Right cardiac atrium (tissue), 5 donors: ENCODE measurements at regions not wholly inside any gene's neighbourhood (a gene's known extent, or its start where the extent isn't known, plus 50 kb on each side); places are given as distances from the start of the nearest gene placed in this dataset.
"Not testable (repeated sequence)": the region's sequence is repeated elsewhere in the genome, so short reads cannot be mapped to it uniquely, and the experiment has no call there.

Experiments
- ATAC-seq, 2 donors: fragments of 200-7000 bp; cut with Tn5 transposase; one replicate each; pipeline versions ENCODE4 v1.8.0 to v1.9.1; 2020; ENCODE audit warnings: moderate library complexity in 2 of 2, mild to moderate bottlenecking in 1 of 2
- DNase-seq, 3 donors: peaks; one replicate each; pipeline ENCODE4 v3.0.0-alpha.2; 2020
- H3K27ac ChIP-seq: one replicate; pipeline ENCODE4 v1.5.1; 2013; ENCODE audit warnings: mild to moderate bottlenecking, low read length, control low read depth, moderate library complexity
- H3K27me3 ChIP-seq: one replicate; pipeline ENCODE4 v1.6.1; 2013; ENCODE audit not compliant: control insufficient read depth, insufficient read depth
- H3K4me1 ChIP-seq: one replicate; pipeline ENCODE4 v1.6.1; 2013; ENCODE audit warnings: low read length; ENCODE audit not compliant: control insufficient read depth, insufficient read depth
- H3K4me3 ChIP-seq: one replicate; pipeline ENCODE4 v1.5.1; 2013; ENCODE audit warnings: low read length, control low read depth
- H3K9me3 ChIP-seq: one replicate; pipeline ENCODE4 v1.6.1; 2013; ENCODE audit warnings: low read length; ENCODE audit not compliant: control insufficient read depth
- WGBS: extraction: QIAGEN DNeasy Blood & Tissue Kit; methylation state at CpG from one replicate; pipeline ENCODE4 v1.1.7; 2013; 5-methylcytosine and 5-hydroxymethylcytosine counted together
- intact Hi-C, 4 donors: fragments of 100-400 bp; cut with DNase I; formaldehyde crosslinking; loops; one replicate each; pipeline versions ENCODE4 v1.11.0 to v1.14.0; 2022 to 2023
- donor health status: healthy with polysubstance abuse.
- donor health status: DM: no; HTN: yes; CAD: no.
- donor health status: DM: no; HTN: no; CAD: no.
- donor health status: DM: no; HTN: yes; CAD: no; lungs with severe emphysema.
- donor health status: DM: yes; HTN: yes; CAD: no.

DNA sequence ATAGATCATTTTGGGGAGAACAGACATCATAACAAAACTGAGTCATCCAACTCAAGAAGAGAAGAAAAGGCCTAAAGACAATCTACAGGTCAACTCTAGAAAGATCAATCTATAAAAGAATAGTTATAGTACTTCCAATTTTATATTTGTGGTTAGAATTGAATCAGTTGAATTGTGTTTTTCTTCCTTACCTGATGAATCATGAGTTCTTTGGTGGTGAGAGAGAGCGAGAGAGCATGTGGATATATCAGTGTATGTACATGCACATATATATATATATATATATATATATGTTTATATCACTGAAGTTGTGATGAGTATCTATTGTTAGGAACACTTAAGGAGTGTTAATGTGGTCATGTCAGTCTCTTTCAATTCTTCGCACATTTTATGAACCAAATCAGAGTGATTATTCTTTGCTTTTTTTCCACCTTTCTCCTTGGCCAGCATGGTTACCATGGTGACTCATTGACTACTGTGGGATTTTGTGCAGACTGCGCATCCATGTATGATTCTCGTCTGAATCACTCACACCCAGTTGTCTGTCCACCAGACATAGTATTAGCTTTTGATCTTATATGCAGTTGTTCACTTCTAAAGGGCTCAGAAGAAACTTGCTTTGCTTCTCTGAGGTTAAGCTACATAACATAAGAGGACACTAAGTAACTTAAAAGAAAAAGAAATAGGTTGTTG, 90.4 kb upstream of the RAB40AL start:
- ATAC-seq: no peak
- no peaks in the 10 kb centered on the region for H3K27me3 ChIP-seq
- no peaks in the 10 kb centered on the region for H3K4me1 ChIP-seq
- H3K9me3 ChIP-seq: no peaks in the 10 kb centered on the region
- intact Hi-C loops: no loop called here
- no peak for DNase-seq
- WGBS: 94% methylated on average over 4 of the region's 4 CpGs
- H3K4me3 ChIP-seq: no peak overlapping the region
- no peak overlapping the region for H3K27ac ChIP-seq

DNA sequence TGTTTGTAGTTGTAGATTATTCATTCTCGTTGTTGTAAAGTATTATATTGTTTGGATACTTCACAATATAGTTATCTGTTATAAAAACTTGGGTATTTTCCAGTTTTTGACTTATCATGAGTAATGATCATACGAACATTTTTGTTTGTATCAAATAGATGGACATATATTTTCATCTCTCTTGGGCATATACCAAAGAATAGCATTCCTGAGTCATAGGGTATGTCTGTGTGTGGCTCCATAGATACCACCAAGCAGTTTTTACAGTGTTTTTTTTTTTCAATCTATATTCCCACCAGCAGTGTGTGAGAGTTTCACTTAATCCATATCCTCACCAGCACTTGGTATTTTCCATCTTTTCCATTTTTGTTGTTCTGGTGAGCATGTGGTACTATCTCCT, 89.7 kb upstream of the RAB40AL start:
- intact Hi-C loops: no loop called here

DNA sequence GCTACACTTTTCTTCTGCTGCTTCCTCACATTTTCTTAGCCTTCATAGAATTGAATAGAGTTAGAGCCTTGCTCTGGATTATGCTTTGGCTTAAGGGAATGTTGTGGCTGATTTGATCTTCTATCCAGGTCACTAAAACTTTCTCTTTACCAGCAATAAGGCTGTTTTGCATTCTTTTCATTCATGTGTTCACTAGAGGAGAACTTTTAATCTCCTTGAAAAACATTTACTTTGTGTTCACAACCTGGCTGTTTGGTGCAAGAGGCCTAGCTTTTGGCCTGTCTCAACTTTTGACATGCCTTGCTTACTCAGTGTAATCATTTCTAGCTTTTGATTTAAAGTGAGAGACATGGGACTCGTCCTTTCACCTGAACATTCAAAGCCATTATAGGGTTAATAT, 87.7 kb upstream of the RAB40AL start:
- DNase-seq (no peak), ATAC-seq (no peak)
- 93% methylated on average over 1 of the region's 1 CpG for WGBS
- Histone ChIP-seq H3K4me3 (no peak overlapping the region), H3K4me1 (no peaks in the 10 kb centered on the region), H3K27me3 (no peaks in the 10 kb centered on the region), H3K27ac (no peak overlapping the region), H3K9me3 (no peaks in the 10 kb centered on the region)
- intact Hi-C loops: no loop called here

More for the DNA sequence above, 89.7 kb upstream of the RAB40AL start:
- Histone ChIP-seq H3K27me3 (no peaks in the 10 kb centered on the region), H3K27ac (no peak overlapping the region), H3K9me3 (no peaks in the 10 kb centered on the region), H3K4me3 (no peak overlapping the region), H3K4me1 (no peaks in the 10 kb centered on the region)
- 82% methylated on average over 2 of the region's 2 CpGs for WGBS
- ATAC-seq (no peak), DNase-seq (no peak)

DNA sequence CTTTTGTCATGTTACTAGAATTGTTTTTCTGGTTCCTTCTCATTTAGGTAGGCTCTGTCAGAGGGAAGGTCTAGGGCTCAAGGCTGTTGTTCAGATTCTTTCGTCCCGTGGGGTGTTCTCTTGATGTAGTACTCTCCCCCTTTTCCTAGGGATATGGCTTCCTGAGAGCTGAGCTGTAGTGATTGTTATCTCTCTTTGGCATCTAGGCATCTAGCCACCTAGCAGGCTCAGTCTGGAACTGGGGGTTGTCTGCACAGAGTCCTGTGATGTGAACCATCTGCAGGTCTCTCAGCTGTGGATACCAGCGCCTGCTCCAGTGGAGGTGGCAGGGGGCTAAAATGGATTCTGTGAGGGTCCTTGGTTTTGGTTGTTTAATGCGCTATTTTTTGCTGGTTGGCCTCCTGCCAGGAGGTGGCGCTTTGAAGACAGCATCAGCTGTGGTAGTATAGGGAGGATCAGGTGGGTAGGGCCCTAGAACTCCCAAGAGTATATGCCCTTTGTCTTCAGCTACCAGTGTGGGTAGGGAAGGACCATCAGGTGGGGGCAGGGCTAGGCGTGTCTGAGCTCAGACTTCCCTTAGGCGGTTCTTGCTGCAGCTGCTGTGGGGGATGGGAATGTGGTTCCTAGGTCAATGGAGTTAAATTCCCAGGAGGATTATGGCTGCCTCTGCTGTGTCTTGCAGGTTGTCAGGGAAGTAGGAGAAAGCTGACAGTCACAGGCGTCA, 78.1 kb upstream of the RAB40AL start:
- WGBS: 90% methylated on average over 8 of the region's 8 CpGs

DNA sequence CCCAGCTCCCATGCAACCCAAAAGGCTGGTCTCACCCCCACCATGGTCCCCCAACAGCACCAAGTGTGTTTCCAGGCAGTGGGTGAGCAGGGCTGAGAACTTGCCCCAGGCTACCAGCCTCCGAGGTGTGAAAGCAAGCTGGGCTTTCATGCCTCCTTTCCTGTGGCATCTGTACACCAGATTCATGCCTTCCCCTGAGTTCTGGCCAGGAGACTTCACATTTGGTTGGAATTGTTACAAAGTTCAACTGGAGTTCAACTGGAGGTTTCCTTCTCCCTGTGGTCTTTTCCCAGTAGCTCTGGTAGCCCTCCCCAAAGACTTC, 77.6 kb upstream of the RAB40AL start:
- Histone ChIP-seq H3K9me3 (no peaks in the 10 kb centered on the region), H3K4me3 (no peak overlapping the region), H3K27ac (no peak overlapping the region), H3K27me3 (no peaks in the 10 kb centered on the region), H3K4me1 (no peaks in the 10 kb centered on the region)
- DNase-seq (peak in 1 of 3 donors; percentile 33), ATAC-seq (no peak)
- WGBS: 83% methylated on average over 1 of the region's 1 CpG
- intact Hi-C loops: no loop called here

More for the DNA sequence above, 78.1 kb upstream of the RAB40AL start:
- H3K27ac ChIP-seq, H3K27me3 ChIP-seq, ATAC-seq, H3K4me1 ChIP-seq, intact Hi-C loops, H3K4me3 ChIP-seq, H3K9me3 ChIP-seq: not testable (repeated sequence)
- peak in 1 of 3 donors; percentile 33 for DNase-seq

DNA sequence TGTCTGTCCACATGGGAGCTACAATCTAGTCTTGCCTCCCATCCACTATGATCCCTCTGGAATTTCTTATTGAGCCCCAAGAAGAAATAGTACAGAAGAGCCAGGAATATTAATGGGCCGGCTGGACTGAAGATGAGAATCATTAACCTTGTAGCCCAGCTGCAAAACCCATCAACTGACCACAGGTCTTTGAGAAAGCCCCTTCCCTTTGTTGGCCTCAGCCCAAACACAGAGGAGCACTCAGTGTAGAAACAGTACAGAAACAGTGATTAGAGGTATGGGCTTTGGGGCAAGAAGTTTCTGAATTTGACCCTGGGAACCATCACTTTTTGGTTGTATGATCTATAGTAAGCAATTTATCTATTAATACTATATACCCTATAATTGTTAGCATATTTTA, 76.8 kb upstream of the RAB40AL start:
- no peaks in the 10 kb centered on the region for H3K4me1 ChIP-seq
- H3K27me3 ChIP-seq: no peaks in the 10 kb centered on the region
- no peak overlapping the region for H3K4me3 ChIP-seq
- intact Hi-C loops: no loop called here
- DNase-seq (no peak), ATAC-seq (no peak)
- no peak overlapping the region for H3K27ac ChIP-seq
- no peaks in the 10 kb centered on the region for H3K9me3 ChIP-seq
- 68% methylated on average over 1 of the region's 1 CpG for WGBS

DNA sequence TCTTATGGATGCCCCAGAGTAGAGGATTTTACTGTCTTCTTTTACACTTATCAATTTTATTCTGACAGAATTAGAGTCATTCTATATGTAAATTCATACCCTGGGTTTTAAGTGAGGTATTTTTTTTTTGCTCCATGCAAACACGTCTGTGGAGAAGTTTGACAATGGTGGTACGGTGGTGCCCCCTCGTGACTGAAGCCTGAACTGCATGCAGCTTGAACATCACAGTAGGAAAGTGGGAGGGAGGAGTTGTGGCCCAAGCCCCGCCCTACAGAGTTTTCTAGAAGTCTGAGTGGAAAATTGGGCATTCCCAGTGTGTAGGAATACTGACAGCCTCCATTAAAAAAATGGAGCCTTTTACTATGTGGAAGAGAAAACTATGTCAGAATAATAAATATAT, 73.3 kb upstream of the RAB40AL start:
- 5% methylated on average over 4 of the region's 4 CpGs for WGBS
- no peaks in the 10 kb centered on the region for H3K9me3 ChIP-seq
- intact Hi-C loops: no loop called here
- H3K4me1 ChIP-seq: no peaks in the 10 kb centered on the region
- H3K27ac ChIP-seq: no peak overlapping the region
- DNase-seq (peak; percentile 77 to 93 (median 92)), ATAC-seq (peak; percentile 75 to 78)
- H3K4me3 ChIP-seq: no peak overlapping the region
- no peaks in the 10 kb centered on the region for H3K27me3 ChIP-seq

DNA sequence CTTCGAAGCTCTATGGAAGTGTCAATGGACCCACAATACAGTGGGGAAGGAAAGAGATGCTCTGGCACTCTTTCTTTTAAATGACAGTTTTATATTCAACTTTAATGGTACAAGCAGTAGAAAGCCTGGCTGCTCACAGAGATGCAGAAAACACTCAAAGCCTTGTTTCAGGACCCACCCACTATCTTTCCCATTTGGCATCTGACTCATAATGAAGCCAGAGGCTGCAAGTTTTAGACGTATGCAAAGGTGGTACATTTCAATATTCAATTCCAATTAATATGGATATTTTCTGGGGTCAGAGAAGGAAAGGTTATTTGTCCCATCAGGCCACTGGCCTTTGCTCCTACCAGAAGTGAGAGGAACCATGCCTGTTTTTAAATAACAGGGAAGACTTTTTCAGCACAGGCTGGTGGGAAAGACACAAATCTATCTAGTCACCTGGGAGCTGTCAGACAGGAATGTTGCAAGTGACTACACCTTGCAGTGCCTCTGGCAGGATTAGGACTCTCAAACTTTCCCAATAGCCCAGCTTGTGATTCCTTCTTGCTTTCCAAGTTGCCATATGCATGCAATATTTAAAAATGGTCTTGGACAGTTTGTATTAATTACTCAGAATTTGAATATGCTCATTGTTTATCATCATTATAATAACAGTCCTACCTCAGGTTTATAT, 70.0 kb upstream of the RAB40AL start:
- Histone ChIP-seq H3K4me1 (no peaks in the 10 kb centered on the region), H3K9me3 (no peaks in the 10 kb centered on the region), H3K27me3 (no peaks in the 10 kb centered on the region), H3K27ac (no peak overlapping the region), H3K4me3 (no peak overlapping the region)
- ATAC-seq (no peak), DNase-seq (no peak)
- intact Hi-C loops: no loop called here
- WGBS: 87% methylated on average over 2 of the region's 2 CpGs

DNA sequence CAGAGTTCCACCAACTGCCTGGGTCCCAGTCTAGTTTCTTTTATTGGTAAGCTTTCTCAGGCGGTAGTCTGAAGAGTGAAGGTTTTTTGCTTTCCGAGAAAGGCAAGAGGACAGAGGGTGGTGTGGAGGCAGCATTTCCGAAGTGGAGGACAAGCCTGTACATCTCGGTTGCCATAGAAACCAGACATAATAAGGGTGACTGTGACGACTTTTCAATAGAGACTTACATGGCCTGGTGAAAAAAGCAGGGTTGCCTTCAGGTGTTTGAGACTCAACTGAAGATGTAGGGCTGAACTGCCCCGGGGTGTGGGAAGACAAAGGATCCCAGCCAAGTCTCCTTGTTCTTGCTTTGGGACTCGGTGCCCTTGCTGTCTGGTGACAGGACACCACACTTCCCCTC, 53.6 kb upstream of the RAB40AL start:
- H3K27ac ChIP-seq: no peak overlapping the region
- ATAC-seq (no peak), DNase-seq (no peak)
- no peak overlapping the region for H3K4me3 ChIP-seq
- intact Hi-C loops: no loop called here
- no peaks in the 10 kb centered on the region for H3K27me3 ChIP-seq
- H3K9me3 ChIP-seq: no peaks in the 10 kb centered on the region
- H3K4me1 ChIP-seq: no peaks in the 10 kb centered on the region
- 84% methylated on average over 7 of the region's 7 CpGs for WGBS
